ENCODE measurements at regions not wholly inside any gene's neighbourhood (a gene's known extent, or its start where the extent isn't known, plus 50 kb on each side); places are given as distances from the start of the nearest gene placed in this dataset.

- TF ChIP-seq CTCF (IDR thresholded peaks at IDR 0.05) (no peak), POLR2A (IDR thresholded peaks at IDR 0.05) (no peak)
Observed at GRCh38 chr14:42140001-42140400, 533.3 kb downstream of the LRFN5 start.
